NCI-H2196 (cell line): ENCODE measurements at regions not wholly inside any gene's neighbourhood (a gene's known extent, or its start where the extent isn't known, plus 50 kb on each side); places are given as distances from the start of the nearest gene placed in this dataset.
"Not testable (repeated sequence)": the region's sequence is repeated elsewhere in the genome, so short reads cannot be mapped to it uniquely, and the experiment has no call there.

Experiments
- DNase-seq: peaks from one replicate; lab custom pipeline; 2025; ENCODE audit not compliant: unreplicated experiment; lab: John Stamatoyannopoulos, UW

GRCh38 chr12:80045594-80045993 lies 53.7 kb upstream of the OTOGL start:
- no peak for DNase-seq

GRCh38 chr12:80044694-80045046 lies 54.7 kb upstream of the OTOGL start:
- no peak for DNase-seq

GRCh38 chr12:80041692-80042091 lies 57.6 kb upstream of the OTOGL start:
- DNase-seq: no peak

GRCh38 chr12:80041071-80041470 lies 58.3 kb upstream of the OTOGL start:
- DNase-seq: no peak

GRCh38 chr12:80040075-80040738 lies 59.1 kb upstream of the OTOGL start:
- no peak for DNase-seq

GRCh38 chr12:80038062-80038560 lies 61.2 kb upstream of the OTOGL start:
- DNase-seq: no peak

- DNase-seq: no peak
Observed at GRCh38 chr12:80033448-80033847, 65.9 kb upstream of the OTOGL start.

GRCh38 chr12:80032946-80033345 lies 66.4 kb upstream of the OTOGL start:
- DNase-seq: no peak

GRCh38 chr12:80031229-80031628 lies 68.1 kb upstream of the OTOGL start:
- DNase-seq: no peak

- no peak for DNase-seq
Observed at GRCh38 chr12:80025638-80026037, 73.7 kb upstream of the OTOGL start.

- no peak for DNase-seq
Observed at GRCh38 chr12:80019691-80020090, 79.6 kb upstream of the OTOGL start.

- DNase-seq: no peak
Observed at GRCh38 chr12:80018119-80018518, 81.2 kb upstream of the OTOGL start.

- DNase-seq: no peak
Observed at GRCh38 chr12:80017261-80017870, 82.0 kb upstream of the OTOGL start.

GRCh38 chr12:80016684-80017083 lies 81.8 kb upstream of the PPP1R12A start:
- DNase-seq: no peak

GRCh38 chr12:80015660-80016059 lies 80.8 kb upstream of the PPP1R12A start:
- DNase-seq: no peak

- not testable (repeated sequence) for DNase-seq
Observed at GRCh38 chr12:80003744-80004143, 68.8 kb upstream of the PPP1R12A start.

- DNase-seq: no peak
Observed at GRCh38 chr12:80001562-80001961, 66.7 kb upstream of the PPP1R12A start.

- DNase-seq: no peak
Observed at GRCh38 chr12:80000831-80001230, 65.9 kb upstream of the PPP1R12A start.

- no peak for DNase-seq
Observed at GRCh38 chr12:79998554-79998953, 63.7 kb upstream of the PPP1R12A start.

- no peak for DNase-seq
Observed at GRCh38 chr12:79997096-79997791, 62.3 kb upstream of the PPP1R12A start.

- DNase-seq: not testable (repeated sequence)
Observed at GRCh38 chr12:79995385-79996084, 60.6 kb upstream of the PPP1R12A start.
